ENCODE measurements at regions not wholly inside any gene's neighbourhood (a gene's known extent, or its start where the extent isn't known, plus 50 kb on each side); places are given as distances from the start of the nearest gene placed in this dataset.

- TF ChIP-seq CTCF (IDR thresholded peaks at IDR 0.05): no peak
- no peak for TF ChIP-seq POLR2AphosphoS5 (IDR thresholded peaks at IDR 0.05)
- TF ChIP-seq POLR2A (IDR thresholded peaks at IDR 0.05): no peak
- TF ChIP-seq EP300 (IDR thresholded peaks at IDR 0.05): no peak
Observed at GRCh38 chr5:2594701-2595100, 156.8 kb downstream of the IRX2 start.
